GM10266 (cell line): ENCODE measurements at regions not wholly inside any gene's neighbourhood (a gene's known extent, or its start where the extent isn't known, plus 50 kb on each side); places are given as distances from the start of the nearest gene placed in this dataset.

Source experiments
- DNase-seq: peaks from one replicate; pipeline ENCODE4 v3.0.0; 2012; ENCODE audit errors: extremely low spot score
- CTCF ChIP-seq: IDR thresholded peaks from 2 replicates; pipeline ENCODE4 v1.5.1; 2012; ENCODE audit warnings: mild to moderate bottlenecking, low read depth; ENCODE audit not compliant: control insufficient read depth, insufficient read depth; ENCODE audit errors: missing control alignments

- TF ChIP-seq CTCF, result no peak
- DNase-seq, result no peak
Measured at GRCh38 chr7:36075561-36075960, 77.5 kb upstream of the EEPD1 start.

GRCh38 chr7:36076074-36076473 is 77.0 kb upstream of the EEPD1 start:
- no peak for TF ChIP-seq CTCF
- DNase-seq, result no peak

GRCh38 chr7:36078816-36079360 is 74.2 kb upstream of the EEPD1 start:
- no peak for DNase-seq
- TF ChIP-seq CTCF, result no peak

GRCh38 chr7:36079446-36080025 is 73.5 kb upstream of the EEPD1 start:
- no peak for DNase-seq
- TF ChIP-seq CTCF, result no peak

- no peak for TF ChIP-seq CTCF
- DNase-seq, result no peak
Measured at GRCh38 chr7:36080843-36081242, 72.2 kb upstream of the EEPD1 start.

GRCh38 chr7:36082216-36082615 is 70.8 kb upstream of the EEPD1 start:
- DNase-seq, result no peak
- TF ChIP-seq CTCF, result no peak

DNA sequence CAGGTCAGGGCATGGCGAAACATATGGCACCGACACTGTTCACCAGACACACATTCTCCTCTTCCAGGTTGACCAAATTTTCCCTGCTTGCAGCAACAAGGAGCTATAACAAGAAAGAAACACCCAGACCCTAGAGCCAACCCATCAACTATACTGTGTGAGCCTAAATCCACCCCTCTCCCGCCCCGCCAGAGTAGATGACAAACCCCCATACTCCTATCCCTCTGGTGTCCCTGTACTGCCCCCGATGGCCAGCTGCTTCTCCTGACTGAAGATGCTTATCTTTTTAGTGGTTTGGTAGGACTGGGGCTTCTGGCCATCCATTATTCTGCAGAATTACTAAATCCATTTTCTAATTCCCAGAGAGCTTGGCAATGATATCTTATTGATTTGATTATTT is 70.1 kb upstream of the EEPD1 start:
- no peak for DNase-seq

More for the DNA sequence above, 70.1 kb upstream of the EEPD1 start:
- TF ChIP-seq CTCF, result no peak
